ENCODE measurements at regions not wholly inside any gene's neighbourhood (a gene's known extent, or its start where the extent isn't known, plus 50 kb on each side); places are given as distances from the start of the nearest gene placed in this dataset.

DNA sequence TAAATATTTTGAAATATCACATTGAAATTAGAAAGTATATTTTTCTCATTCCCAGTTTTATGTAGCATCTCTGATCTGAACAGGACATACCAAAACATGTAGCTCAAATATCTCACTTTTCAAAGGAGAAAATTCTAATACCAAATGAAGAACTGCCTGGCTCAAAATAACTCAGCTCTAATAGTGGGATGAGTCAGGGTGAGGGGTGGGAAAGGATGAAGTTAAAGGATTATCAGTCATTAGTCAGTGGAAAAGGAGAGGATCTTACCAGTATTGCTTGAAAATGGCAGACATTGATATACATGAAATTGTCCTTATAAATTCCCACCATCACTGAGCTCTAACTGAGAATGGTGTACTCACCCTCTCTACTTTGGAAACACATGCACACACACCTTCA lies 803.2 kb downstream of the RAPGEF2 start:
- Histone ChIP-seq H3K4me3 (ENCODE audit: low read length) (no peak overlapping the region), H3K27ac (ENCODE audit: low read length) (no peak overlapping the region), H3K9me3 (replicated peaks; ENCODE audit: insufficient read depth, low read length) (no peaks in the 10 kb centered on the region), H3F3A (ENCODE audit: insufficient read depth, low read length) (no peaks in the 10 kb centered on the region), H3K27me3 (replicated peaks; ENCODE audit: insufficient read depth, low read length) (no peaks in the 10 kb centered on the region), H3K4me1 (ENCODE audit: low read length) (no peaks in the 10 kb centered on the region), H3K9me2 (replicated peaks; ENCODE audit: insufficient read depth, low read length) (no peaks in the 10 kb centered on the region), H3K79me2 (ENCODE audit: low read length) (no peaks in the 10 kb centered on the region), H3K4me2 (ENCODE audit: low read depth, low read length) (no peak overlapping the region), H3K36me3 (replicated peaks; ENCODE audit: insufficient read depth, low read length) (no peaks in the 10 kb centered on the region; the same call in 1 of the 2 replicates), H2AFZ (ENCODE audit: low read length) (no peak overlapping the region), H3K9ac (ENCODE audit: low read length) (no peak overlapping the region), H4K20me1 (ENCODE audit: insufficient read depth, low read length) (no peaks in the 10 kb centered on the region)
- no peak for DNase-seq
- TF ChIP-seq EZH2phosphoT487 (IDR thresholded peaks at IDR 0.05; ENCODE audit: low read length): no peak
- no peak for TF ChIP-seq EZH2 (optimal IDR thresholded peaks at IDR 0.05; ENCODE audit: low read depth, low read length)
- TF ChIP-seq, protein P1, sequence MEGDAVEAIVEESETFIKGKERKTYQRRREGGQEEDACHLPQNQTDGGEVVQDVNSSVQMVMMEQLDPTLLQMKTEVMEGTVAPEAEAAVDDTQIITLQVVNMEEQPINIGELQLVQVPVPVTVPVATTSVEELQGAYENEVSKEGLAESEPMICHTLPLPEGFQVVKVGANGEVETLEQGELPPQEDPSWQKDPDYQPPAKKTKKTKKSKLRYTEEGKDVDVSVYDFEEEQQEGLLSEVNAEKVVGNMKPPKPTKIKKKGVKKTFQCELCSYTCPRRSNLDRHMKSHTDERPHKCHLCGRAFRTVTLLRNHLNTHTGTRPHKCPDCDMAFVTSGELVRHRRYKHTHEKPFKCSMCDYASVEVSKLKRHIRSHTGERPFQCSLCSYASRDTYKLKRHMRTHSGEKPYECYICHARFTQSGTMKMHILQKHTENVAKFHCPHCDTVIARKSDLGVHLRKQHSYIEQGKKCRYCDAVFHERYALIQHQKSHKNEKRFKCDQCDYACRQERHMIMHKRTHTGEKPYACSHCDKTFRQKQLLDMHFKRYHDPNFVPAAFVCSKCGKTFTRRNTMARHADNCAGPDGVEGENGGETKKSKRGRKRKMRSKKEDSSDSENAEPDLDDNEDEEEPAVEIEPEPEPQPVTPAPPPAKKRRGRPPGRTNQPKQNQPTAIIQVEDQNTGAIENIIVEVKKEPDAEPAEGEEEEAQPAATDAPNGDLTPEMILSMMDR (IDR thresholded peaks at IDR 0.05; ENCODE audit: low read length): no peak

DNA sequence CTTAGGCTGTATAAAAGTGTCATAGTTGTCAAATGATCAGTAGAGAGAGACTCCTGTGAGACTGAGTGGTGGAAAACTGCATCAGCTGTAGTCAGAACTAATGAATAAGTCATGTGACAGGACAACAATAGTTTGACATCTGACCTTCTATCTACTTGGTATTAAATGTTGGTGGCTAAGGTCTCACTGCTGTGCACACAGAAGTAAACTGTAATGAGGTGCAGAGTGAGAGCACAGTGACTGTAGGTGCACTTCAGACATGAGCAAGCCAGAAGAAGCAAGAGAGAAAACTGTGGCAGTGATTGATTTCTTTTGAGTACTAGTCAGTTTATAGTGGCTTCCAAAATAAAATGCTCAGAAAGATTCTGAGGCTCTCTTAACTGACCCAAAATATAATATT lies 803.6 kb downstream of the RAPGEF2 start:
- H3K36me3 ChIP-seq (replicated peaks; ENCODE audit: insufficient read depth, low read length): no peaks in the 10 kb centered on the region; the same call in 1 of the 2 replicates
- no peaks in the 10 kb centered on the region for H3K4me1 ChIP-seq (ENCODE audit: low read length)
- no peak overlapping the region for H3K27ac ChIP-seq (ENCODE audit: low read length)
- no peak overlapping the region for H3K4me2 ChIP-seq (ENCODE audit: low read depth, low read length)
- no peak overlapping the region for H3K9ac ChIP-seq (ENCODE audit: low read length)
- H3K4me3 ChIP-seq (ENCODE audit: low read length): no peak overlapping the region
- no peaks in the 10 kb centered on the region for H3K27me3 ChIP-seq (replicated peaks; ENCODE audit: insufficient read depth, low read length)
- DNase-seq: no peak
- no peaks in the 10 kb centered on the region for H3K79me2 ChIP-seq (ENCODE audit: low read length)
- TF ChIP-seq EZH2 (optimal IDR thresholded peaks at IDR 0.05; ENCODE audit: low read depth, low read length): no peak
- no peaks in the 10 kb centered on the region for H3K9me2 ChIP-seq (replicated peaks; ENCODE audit: insufficient read depth, low read length)
- no peak overlapping the region for H2AFZ ChIP-seq (ENCODE audit: low read length)
- H4K20me1 ChIP-seq (ENCODE audit: insufficient read depth, low read length): no peaks in the 10 kb centered on the region
- no peaks in the 10 kb centered on the region for H3K9me3 ChIP-seq (replicated peaks; ENCODE audit: insufficient read depth, low read length)
- no peaks in the 10 kb centered on the region for H3F3A ChIP-seq (ENCODE audit: insufficient read depth, low read length)

DNA sequence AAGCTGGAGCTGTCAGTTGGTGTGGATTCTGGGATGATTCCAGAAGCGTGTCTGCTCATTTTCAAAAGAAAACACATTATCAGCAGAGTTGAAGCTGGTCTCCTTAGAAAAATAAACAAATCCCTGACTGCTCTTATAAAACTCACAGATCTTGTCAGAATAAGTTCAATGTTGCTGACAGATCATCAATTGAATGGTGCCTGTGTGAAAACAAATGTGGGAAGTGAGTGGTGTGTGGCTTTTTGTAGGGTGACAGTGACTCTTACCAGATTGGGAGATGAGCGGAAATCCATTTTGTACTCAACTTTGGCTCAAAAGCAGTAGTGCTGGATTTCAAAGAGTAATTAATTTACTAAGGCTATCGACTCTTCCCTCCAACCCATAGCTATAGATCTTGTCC lies 807.8 kb downstream of the RAPGEF2 start:
- no peaks in the 10 kb centered on the region for H3F3A ChIP-seq (ENCODE audit: insufficient read depth, low read length)
- no peaks in the 10 kb centered on the region for H3K36me3 ChIP-seq (replicated peaks; ENCODE audit: insufficient read depth, low read length)
- no peaks in the 10 kb centered on the region for H3K9me2 ChIP-seq (replicated peaks; ENCODE audit: insufficient read depth, low read length)
- no peaks in the 10 kb centered on the region for H3K79me2 ChIP-seq (ENCODE audit: low read length)
- no peak overlapping the region for H2AFZ ChIP-seq (ENCODE audit: low read length)
- TF ChIP-seq, protein P1 (IDR thresholded peaks at IDR 0.05; ENCODE audit: low read length): no peak
- TF ChIP-seq EZH2 (optimal IDR thresholded peaks at IDR 0.05; ENCODE audit: low read depth, low read length): no peak
- no peak for TF ChIP-seq EZH2phosphoT487 (IDR thresholded peaks at IDR 0.05; ENCODE audit: low read length)
- no peak overlapping the region for H3K27ac ChIP-seq (ENCODE audit: low read length)
- H4K20me1 ChIP-seq (ENCODE audit: insufficient read depth, low read length): no peaks in the 10 kb centered on the region
- no peak overlapping the region for H3K9ac ChIP-seq (ENCODE audit: low read length)
- H3K4me1 ChIP-seq (ENCODE audit: low read length): no peaks in the 10 kb centered on the region
- H3K9me3 ChIP-seq (replicated peaks; ENCODE audit: insufficient read depth, low read length): no peaks in the 10 kb centered on the region
- no peak overlapping the region for H3K4me2 ChIP-seq (ENCODE audit: low read depth, low read length)
- H3K4me3 ChIP-seq (ENCODE audit: low read length): no peak overlapping the region
- H3K27me3 ChIP-seq (replicated peaks; ENCODE audit: insufficient read depth, low read length): no peaks in the 10 kb centered on the region
- DNase-seq: no peak

DNA sequence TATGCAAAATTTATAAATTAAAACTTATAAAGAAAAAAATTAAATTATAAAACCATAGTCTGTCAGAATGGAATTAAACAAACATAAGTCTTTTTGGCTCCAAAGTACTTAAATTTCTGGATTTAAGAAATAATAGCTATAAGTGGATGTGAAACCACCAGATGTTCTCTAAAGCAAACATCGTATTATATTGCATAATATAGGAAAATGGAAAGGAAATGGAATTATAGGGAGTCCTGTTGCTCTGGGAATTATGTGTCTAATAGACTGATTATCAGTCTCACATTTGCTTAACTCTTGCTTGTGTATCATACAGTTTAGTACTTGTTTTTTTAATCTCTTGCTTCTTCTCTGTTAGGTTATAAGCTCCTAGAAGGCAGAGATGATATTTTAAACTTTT lies 819.2 kb downstream of the RAPGEF2 start:
- Histone ChIP-seq H3K9ac (ENCODE audit: low read length) (no peak overlapping the region), H2AFZ (ENCODE audit: low read length) (no peak overlapping the region), H3K27ac (ENCODE audit: low read length) (no peak overlapping the region), H3K79me2 (ENCODE audit: low read length) (no peaks in the 10 kb centered on the region), H3K9me3 (replicated peaks; ENCODE audit: insufficient read depth, low read length) (no peaks in the 10 kb centered on the region), H3K4me1 (ENCODE audit: low read length) (no peaks in the 10 kb centered on the region), H3K9me2 (replicated peaks; ENCODE audit: insufficient read depth, low read length) (no peaks in the 10 kb centered on the region), H3K36me3 (replicated peaks; ENCODE audit: insufficient read depth, low read length) (no peaks in the 10 kb centered on the region), H3K27me3 (replicated peaks; ENCODE audit: insufficient read depth, low read length) (no peaks in the 10 kb centered on the region), H4K20me1 (ENCODE audit: insufficient read depth, low read length) (no peaks in the 10 kb centered on the region), H3K4me3 (ENCODE audit: low read length) (no peak overlapping the region), H3K4me2 (ENCODE audit: low read depth, low read length) (no peak overlapping the region), H3F3A (ENCODE audit: insufficient read depth, low read length) (no peaks in the 10 kb centered on the region)
- DNase-seq: no peak
- TF ChIP-seq EZH2 (optimal IDR thresholded peaks at IDR 0.05; ENCODE audit: low read depth, low read length) (no peak), EZH2phosphoT487 (IDR thresholded peaks at IDR 0.05; ENCODE audit: low read length) (no peak)
- TF ChIP-seq, protein P1 (IDR thresholded peaks at IDR 0.05; ENCODE audit: low read length): no peak

All from MM.1S (cell line).